ENCODE measurements at regions not wholly inside any gene's neighbourhood (a gene's known extent, or its start where the extent isn't known, plus 50 kb on each side); places are given as distances from the start of the nearest gene placed in this dataset.

- no peak overlapping the region for H3K4me3 ChIP-seq (ENCODE audit: low read depth, low read length)
- no peak for TF ChIP-seq CTCF (IDR thresholded peaks at IDR 0.05; ENCODE audit: low read depth, low read length, missing control alignments)
- DNase-seq = no peak
- H3K27ac ChIP-seq = no peak overlapping the region
- no peaks in the 10 kb centered on the region for H3K27me3 ChIP-seq (replicated peaks)
- in situ Hi-C loops (cut with HindIII; ENCODE audit: low pct_ligation_motif_present, low sequenced_read_pairs) = no loop called here
- H3K36me3 ChIP-seq (replicated peaks) = no peaks in the 10 kb centered on the region
These were observed 159.1 kb upstream of the USP24 start for GRCh38 chr1:55374216-55374615.

DNA sequence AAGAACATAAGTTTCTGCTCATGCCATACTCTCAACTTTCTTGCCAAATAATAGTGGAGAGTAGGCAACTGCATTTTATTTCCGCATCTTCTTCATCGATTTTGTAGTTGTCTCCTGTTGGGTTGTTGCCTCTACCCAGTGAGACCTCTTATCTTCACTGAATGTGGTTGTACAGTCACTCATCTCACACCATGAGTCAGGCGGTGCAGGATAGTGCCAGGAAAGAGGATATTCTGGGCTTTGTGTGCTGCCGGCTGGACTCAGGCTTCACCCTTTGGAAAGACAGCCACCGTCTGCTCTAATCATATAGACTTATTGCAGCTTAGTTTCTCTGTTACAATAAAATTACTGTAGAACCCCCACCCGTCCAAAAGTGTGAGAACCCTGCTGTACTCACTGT, 154.3 kb upstream of the USP24 start:
- Histone ChIP-seq H3K27ac (no peak overlapping the region), H3K4me3 (ENCODE audit: low read depth, low read length) (no peak overlapping the region), H3K27me3 (replicated peaks) (no peaks in the 10 kb centered on the region), H3K36me3 (replicated peaks) (no peaks in the 10 kb centered on the region)
- TF ChIP-seq CTCF (IDR thresholded peaks at IDR 0.05; ENCODE audit: low read depth, low read length, missing control alignments) = no peak
- peak; percentile 69 for DNase-seq
- in situ Hi-C loops (cut with HindIII; ENCODE audit: low pct_ligation_motif_present, low sequenced_read_pairs) = no loop called here

DNA sequence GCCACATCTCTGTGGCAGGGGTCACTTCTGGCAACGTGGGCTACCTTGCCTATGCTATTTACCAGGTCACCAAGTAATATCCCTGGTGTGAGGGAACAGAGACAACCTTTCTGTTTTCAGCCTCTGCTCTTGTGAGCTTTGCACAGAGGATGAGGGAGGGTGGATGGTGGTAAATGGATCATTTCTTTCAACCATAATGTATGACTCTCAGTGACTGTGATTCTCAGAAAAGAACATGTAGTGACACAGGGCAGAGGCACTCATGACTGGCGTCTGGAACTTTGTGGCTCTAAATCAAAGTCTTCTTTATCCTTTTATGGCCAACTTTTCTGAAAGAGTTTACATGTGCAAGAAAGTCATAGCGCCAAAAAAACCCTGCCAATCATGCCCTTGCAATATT, 153.5 kb upstream of the USP24 start:
- no peak for DNase-seq
- no peak for TF ChIP-seq CTCF (IDR thresholded peaks at IDR 0.05; ENCODE audit: low read depth, low read length, missing control alignments)
- no peak overlapping the region for H3K4me3 ChIP-seq (ENCODE audit: low read depth, low read length)
- no peaks in the 10 kb centered on the region for H3K36me3 ChIP-seq (replicated peaks)
- in situ Hi-C loops (cut with HindIII; ENCODE audit: low pct_ligation_motif_present, low sequenced_read_pairs) = no loop called here
- H3K27me3 ChIP-seq (replicated peaks) = no peaks in the 10 kb centered on the region
- no peak overlapping the region for H3K27ac ChIP-seq

GRCh38 chr1:55367273-55367672, 152.1 kb upstream of the USP24 start:
- Histone ChIP-seq H3K27ac (no peak overlapping the region), H3K4me3 (ENCODE audit: low read depth, low read length) (no peak overlapping the region), H3K36me3 (replicated peaks) (no peaks in the 10 kb centered on the region), H3K27me3 (replicated peaks) (no peaks in the 10 kb centered on the region)
- in situ Hi-C loops (cut with HindIII; ENCODE audit: low pct_ligation_motif_present, low sequenced_read_pairs) = no loop called here
- no peak for TF ChIP-seq CTCF (IDR thresholded peaks at IDR 0.05; ENCODE audit: low read depth, low read length, missing control alignments)
- no peak for DNase-seq

DNA sequence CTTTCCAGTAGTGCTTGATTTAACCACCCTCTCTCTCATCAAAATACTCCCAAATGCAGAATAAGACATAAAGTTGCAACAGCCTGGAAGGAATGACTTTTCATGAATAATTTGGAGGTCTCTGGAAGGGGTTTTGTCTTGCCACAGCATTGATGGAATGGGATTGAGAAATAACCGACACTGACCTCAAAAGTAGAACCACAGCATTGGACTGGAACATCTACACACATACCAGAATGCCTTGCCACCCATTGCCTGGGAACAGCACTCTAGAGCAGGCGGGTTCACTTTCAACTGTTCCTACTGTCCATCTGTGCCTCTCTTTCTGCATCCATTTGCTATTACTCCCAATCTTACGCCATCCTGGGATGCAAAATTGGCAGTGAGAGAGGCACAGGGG, 149.1 kb upstream of the USP24 start:
- in situ Hi-C loops (cut with HindIII; ENCODE audit: low pct_ligation_motif_present, low sequenced_read_pairs) = no loop called here
- no peak overlapping the region for H3K4me3 ChIP-seq (ENCODE audit: low read depth, low read length)
- H3K27ac ChIP-seq = no peak overlapping the region
- no peaks in the 10 kb centered on the region for H3K27me3 ChIP-seq (replicated peaks)
- no peaks in the 10 kb centered on the region for H3K36me3 ChIP-seq (replicated peaks)
- DNase-seq = no peak
- no peak for TF ChIP-seq CTCF (IDR thresholded peaks at IDR 0.05; ENCODE audit: low read depth, low read length, missing control alignments)

GRCh38 chr1:55363268-55363667, 148.1 kb upstream of the USP24 start:
- no peak for TF ChIP-seq CTCF (IDR thresholded peaks at IDR 0.05; ENCODE audit: low read depth, low read length, missing control alignments)
- no peak overlapping the region for H3K27ac ChIP-seq
- H3K27me3 ChIP-seq (replicated peaks) = no peaks in the 10 kb centered on the region
- DNase-seq = no peak
- no peak overlapping the region for H3K4me3 ChIP-seq (ENCODE audit: low read depth, low read length)
- H3K36me3 ChIP-seq (replicated peaks) = no peaks in the 10 kb centered on the region
- in situ Hi-C loops (cut with HindIII; ENCODE audit: low pct_ligation_motif_present, low sequenced_read_pairs) = no loop called here
